Activated naive CD4-positive, alpha-beta T cell (primary cell): ENCODE measurements at regions not wholly inside any gene's neighbourhood (a gene's known extent, or its start where the extent isn't known, plus 50 kb on each side); places are given as distances from the start of the nearest gene placed in this dataset.

Source experiments
- DNase-seq, 4 experiments: peaks; one replicate each; lab custom pipeline; 2025; lab: John Stamatoyannopoulos, UW

GRCh38 chr15:89399238-89400115 is 64.9 kb upstream of the POLG start:
- no peak for DNase-seq

GRCh38 chr15:89398896-89399237 is 64.2 kb upstream of the POLG start:
- no peak for DNase-seq

GRCh38 chr15:89397653-89398023 is 63.0 kb upstream of the POLG start:
- no peak for DNase-seq

GRCh38 chr15:89396723-89397652 is 62.4 kb upstream of the POLG start:
- DNase-seq, result no peak

GRCh38 chr15:89395996-89396395 is 61.4 kb upstream of the POLG start:
- no peak for DNase-seq

GRCh38 chr15:89395461-89395871 is 60.8 kb upstream of the POLG start:
- DNase-seq, result no peak

GRCh38 chr15:89395031-89395430 is 60.4 kb upstream of the POLG start:
- DNase-seq, result no peak

- DNase-seq, result no peak
Measured at GRCh38 chr15:89393056-89393455, 58.4 kb upstream of the POLG start.

- DNase-seq, result no peak
Measured at GRCh38 chr15:89391685-89392257, 57.1 kb upstream of the POLG start.

GRCh38 chr15:89389841-89390603 is 55.4 kb upstream of the POLG start:
- DNase-seq, result no peak

- no peak for DNase-seq
Measured at GRCh38 chr15:89387140-89387903, 52.7 kb upstream of the POLG start.

GRCh38 chr15:89385596-89386331 is 51.1 kb upstream of the POLG start:
- DNase-seq, result no peak
